ENCODE measurements at regions not wholly inside any gene's neighbourhood (a gene's known extent, or its start where the extent isn't known, plus 50 kb on each side); places are given as distances from the start of the nearest gene placed in this dataset.

GRCh38 chr2:19288291-19288690 lies 70.1 kb downstream of the OSR1 start:
- no peak for TF ChIP-seq CTCF (IDR thresholded peaks at IDR 0.05)
- TF ChIP-seq POLR2AphosphoS5 (IDR thresholded peaks at IDR 0.05) = no peak
- TF ChIP-seq POLR2A (IDR thresholded peaks at IDR 0.05) = no peak
- no peak for TF ChIP-seq EP300 (IDR thresholded peaks at IDR 0.05)

Data from suprapubic skin (tissue), 4 donors.